K562 (cell line): ENCODE measurements at regions not wholly inside any gene's neighbourhood (a gene's known extent, or its start where the extent isn't known, plus 50 kb on each side); places are given as distances from the start of the nearest gene placed in this dataset.

Experiments used
- ATAC-seq: fragments of 200-7000 bp; cut with Tn5 transposase; 3 replicates; pipeline ENCODE4 v1.9.1; 2020; ENCODE audit warnings: moderate library complexity
- BruUV-seq: library from RNA; stranded (reverse); fragments of 400-500 nt; replicated peaks from 2 replicates; lab custom pipeline; 2021; lab: Mats Ljungman, UMichigan
- CTCF ChIA-PET: fragments of 300-600 bp; formaldehyde crosslinking; extraction: SDS; loops from one replicate; lab custom pipeline; 2021; ENCODE audit warnings: low intra/inter-chr PET ratio; lab: Yijun Ruan, JAX
- POLR2A ChIA-PET: fragments of 300-600, 350-650 bp; sonication (Branson Sonifier 250); formaldehyde crosslinking; extraction: SDS; loops from one replicate; lab custom pipeline; 2021; ENCODE audit warnings: antibody characterized with exemption, inconsistent platforms; lab: Yijun Ruan, JAX
- DNase-seq, 4 experiments: peaks; one replicate each; pipeline versions ENCODE4 v3.0.0 to v3.0.0-alpha.2; 2011 to 2018; ENCODE audit warnings: low spot score in 3 of 4, mixed read lengths in 3 of 4; ENCODE audit errors: extremely low read depth in 1 of 4
- FAIRE-seq: peaks from 2 replicates; lab custom pipeline; 2011; peaks lifted over from hg19 to GRCh38; lab: Jason Lieb, UNC
- H2AFZ ChIP-seq: 2 replicates; pipeline ENCODE4 v1.6.0; 2011; ENCODE audit warnings: low read depth, low read length, control low read depth, inconsistent platforms
- H3K27ac ChIP-seq: fragments of 200-600 bp; 3 replicates; pipeline ENCODE4 v1.8.0; 2011; ENCODE audit warnings: low read depth, mild to moderate bottlenecking, control low read depth, inconsistent platforms, low read length, moderate library complexity, mixed read lengths; ENCODE audit errors: extremely low read depth
- H3K27me3 ChIP-seq, 2 experiments: fragments of 300-600 bp in 1 of 2; 2 replicates in 1 of 2; 3 replicates in 1 of 2; pipeline versions ENCODE4 v1.6.0 to v1.8.0; 2011; ENCODE audit warnings: inconsistent platforms in 2 of 2, low read length in 2 of 2, mild to moderate bottlenecking in 1 of 2, mixed read lengths in 1 of 2, moderate library complexity in 1 of 2; ENCODE audit not compliant: control insufficient read depth in 2 of 2, insufficient read depth in 2 of 2
- H3K36me3 ChIP-seq: fragments of 300-600 bp; 3 replicates; pipeline ENCODE4 v1.8.0; 2011; ENCODE audit warnings: mild to moderate bottlenecking, low read length, inconsistent platforms; ENCODE audit not compliant: control insufficient read depth, insufficient read depth
- H3K4me1 ChIP-seq, 2 experiments: fragments of 200-600 bp in 1 of 2; replicated peaks in 1 of 2; 2 replicates in 1 of 2; 3 replicates in 1 of 2; pipeline versions ENCODE4 v1.5.1 to v1.8.0; 2011; ENCODE audit warnings: inconsistent platforms in 2 of 2, low read length in 2 of 2, mild to moderate bottlenecking in 1 of 2, mixed read lengths in 1 of 2, moderate library complexity in 1 of 2; ENCODE audit not compliant: control insufficient read depth in 2 of 2, insufficient read depth in 2 of 2
- H3K4me2 ChIP-seq: 2 replicates; pipeline ENCODE4 v1.6.1; 2011; ENCODE audit warnings: low read length, control low read depth, inconsistent platforms, mixed read lengths; ENCODE audit not compliant: insufficient read depth
- H3K4me3 ChIP-seq: fragments of 200-600 bp; sonication (generic), shearing (Covaris generic); 2 replicates; pipeline ENCODE4 v1.5.1; 2016; ENCODE audit warnings: control low read depth, inconsistent platforms
- H3K79me2 ChIP-seq: fragments of 200-600 bp; 3 replicates; pipeline ENCODE4 v1.8.0; 2011; ENCODE audit warnings: low read length, inconsistent platforms; ENCODE audit not compliant: control insufficient read depth, insufficient read depth
- H3K9ac ChIP-seq, 2 experiments: 2 replicates each; pipeline versions ENCODE4 v1.6.0 to v1.6.1; 2011; ENCODE audit warnings: low read depth in 2 of 2, low read length in 2 of 2, control low read depth in 1 of 2, inconsistent platforms in 1 of 2, mild to moderate bottlenecking in 1 of 2, mixed read lengths in 1 of 2; ENCODE audit not compliant: insufficient read depth in 1 of 2
- H3K9me1 ChIP-seq: one replicate; pipeline ENCODE4 v1.6.0; 2011; ENCODE audit warnings: inconsistent platforms, mild to moderate bottlenecking, low read length, moderate library complexity; ENCODE audit not compliant: control insufficient read depth, insufficient read depth
- H3K9me3 ChIP-seq: replicated peaks from 2 replicates; pipeline ENCODE4 v1.5.1; 2011; ENCODE audit warnings: low read depth, low read length, inconsistent platforms; ENCODE audit not compliant: control insufficient read depth, insufficient read depth
- H4K20me1 ChIP-seq: replicated peaks from 2 replicates; pipeline ENCODE4 v1.6.1; 2011; ENCODE audit warnings: low read length, inconsistent platforms, mixed read lengths; ENCODE audit not compliant: control insufficient read depth, insufficient read depth
- CBX8 ChIP-seq: fragments of 200-600 bp; sonication (generic); IDR thresholded peaks from 2 replicates; pipeline ENCODE4 v1.6.1; 2012; ENCODE audit warnings: borderline replicate concordance, mixed run types, low read depth, mild to moderate bottlenecking, moderate library complexity, mixed read lengths, low read length, control low read depth, inconsistent platforms; ENCODE audit not compliant: poor library complexity, severe bottlenecking; ENCODE audit errors: extremely low read depth
- EHMT2 ChIP-seq: fragments of 450-650 bp; IDR thresholded peaks from 2 replicates; pipeline ENCODE4 v1.6.1; 2018; ENCODE audit warnings: antibody characterized with exemption
- ETV6 ChIP-seq, 3 experiments: fragments of 150-350 bp in 1 of 3; sonication (generic) in 1 of 3; formaldehyde crosslinking in 1 of 3; IDR thresholded peaks; 2 replicates each; pipeline versions ENCODE4 v1.6.1 to v1.8.0; 2014 to 2022; ENCODE audit warnings: borderline replicate concordance in 2 of 3, low read depth in 2 of 3, antibody characterized with exemption in 1 of 3, low read length in 1 of 3, mild to moderate bottlenecking in 1 of 3, missing genetic modification reagents in 1 of 3
- PCBP1 ChIP-seq: fragments of 200-400 bp; formaldehyde crosslinking; IDR thresholded peaks from 2 replicates; pipeline ENCODE4 v1.6.1; 2018; ENCODE audit warnings: mild to moderate bottlenecking, low read depth, low read length; ENCODE audit not compliant: poor library complexity, severe bottlenecking
- RBM22 ChIP-seq: fragments of 200-400 bp; formaldehyde crosslinking; IDR thresholded peaks from 2 replicates; pipeline ENCODE4 v1.6.1; 2018; ENCODE audit warnings: low read length, low read depth; ENCODE audit not compliant: poor library complexity, severe bottlenecking
- RBM25 ChIP-seq: fragments of 200-400 bp; formaldehyde crosslinking; IDR thresholded peaks from 2 replicates; pipeline ENCODE4 v1.6.1; 2018; ENCODE audit warnings: low read length, low read depth, moderate library complexity; ENCODE audit not compliant: severe bottlenecking
- SAFB2 ChIP-seq: fragments of 200-400 bp; formaldehyde crosslinking; IDR thresholded peaks from 2 replicates; pipeline ENCODE4 v1.6.1; 2018; ENCODE audit warnings: borderline replicate concordance, low read length, low read depth, moderate library complexity; ENCODE audit not compliant: severe bottlenecking
- SOX6 ChIP-seq: fragments of 450-650 bp; IDR thresholded peaks from 2 replicates; pipeline ENCODE4 v1.6.1; 2014; ENCODE audit warnings: mild to moderate bottlenecking
- STAT5A ChIP-seq: IDR thresholded peaks from 2 replicates; pipeline ENCODE4 v1.6.1; 2012; ENCODE audit warnings: low read length, inconsistent platforms, borderline replicate concordance
- ZNF143 ChIP-seq: sonication (generic); formaldehyde crosslinking; IDR thresholded peaks from 2 replicates; pipeline ENCODE4 v1.9.0; 2022; ENCODE audit warnings: mild to moderate bottlenecking, missing genetic modification reagents
- ZNF583 ChIP-seq: fragments of 250-450 bp; sonication (Bioruptor Pico); IDR thresholded peaks from 2 replicates; pipeline ENCODE4 v1.4.0; 2020
- WGBS: fragments of 100-300 bp; shearing (Covaris generic); methylation state at CpG from one replicate; pipeline ENCODE4 v1.1.6; 2016; ENCODE audit warnings: low coverage, mixed read lengths; ENCODE audit not compliant: insufficient coverage; ENCODE audit errors: missing lambda C conversion rate; 5-methylcytosine and 5-hydroxymethylcytosine counted together
- in situ Hi-C: fragments of 300-500 bp; cut with MboI; formaldehyde crosslinking; loops from 4 replicates; pipeline ENCODE4 v1.15.0; 2018; ENCODE audit warnings: inconsistent platforms, mixed read lengths
- intact Hi-C: fragments of 100-400 bp; cut with micrococcal nuclease; formaldehyde crosslinking; loops from 2 replicates; pipeline ENCODE4 v1.14.2; 2022
- TF ChIP-seq, protein P1 (sequence below): fragments of 450-650 bp; IDR thresholded peaks from 2 replicates; pipeline ENCODE4 v1.6.1; 2016; ENCODE audit warnings: missing biosample characterization, missing genetic modification characterization
- TF ChIP-seq, protein P2 (sequence below): sonication (generic); formaldehyde crosslinking; IDR thresholded peaks from 2 replicates; pipeline ENCODE4 v1.8.0; 2022; ENCODE audit warnings: mild to moderate bottlenecking, missing genetic modification reagents
- TF ChIP-seq, protein P3 (sequence below): sonication (generic); formaldehyde crosslinking; IDR thresholded peaks from 2 replicates; pipeline ENCODE4 v1.9.0; 2022; ENCODE audit warnings: mild to moderate bottlenecking, missing genetic modification reagents

GRCh38 chr19:31421856-31422255 lies 72.6 kb upstream of the TSHZ3 start:
- intact Hi-C loops (no loop called here), in situ Hi-C loops (no loop called here)
- CTCF ChIA-PET = no interaction called here
- Histone ChIP-seq H4K20me1 (peaks cover 4% of the 10 kb centered on the region; the same call in 1 of the 2 replicates), H3K9me3 (no peaks in the 10 kb centered on the region), H3K9ac (no peak overlapping the region), H3K4me1 (no peaks in the 10 kb centered on the region), H3K4me2 (no peak overlapping the region), H2AFZ (no peak overlapping the region), H3K27ac (no peak overlapping the region), H3K4me3 (no peak overlapping the region), H3K27me3 (peaks cover 4 to 8% of the 10 kb centered on the region in 2 experiments; a peak in 2 of 5 replicates), H3K9me1 (no peaks in the 10 kb centered on the region), H3K36me3 (no peaks in the 10 kb centered on the region), H3K79me2 (no peaks in the 10 kb centered on the region)
- ATAC-seq = no peak
- DNase-seq = no peak
- FAIRE-seq = no peak
- POLR2A ChIA-PET = no interaction called here
- TF ChIP-seq STAT5A = no peak
- no peak for TF ChIP-seq ETV6 (IDR thresholded peaks at IDR 0.05; ENCODE audit: borderline replicate concordance in 1 of 2, low read depth in 2 of 2, low read length in 1 of 2)
- TF ChIP-seq ETV6 (CRISPR knock-in tag; IDR thresholded peaks at IDR 0.05; ENCODE audit: borderline replicate concordance) = no peak
- no peak for TF ChIP-seq SAFB2
- TF ChIP-seq RBM22 = no peak
- TF ChIP-seq, protein P1, sequence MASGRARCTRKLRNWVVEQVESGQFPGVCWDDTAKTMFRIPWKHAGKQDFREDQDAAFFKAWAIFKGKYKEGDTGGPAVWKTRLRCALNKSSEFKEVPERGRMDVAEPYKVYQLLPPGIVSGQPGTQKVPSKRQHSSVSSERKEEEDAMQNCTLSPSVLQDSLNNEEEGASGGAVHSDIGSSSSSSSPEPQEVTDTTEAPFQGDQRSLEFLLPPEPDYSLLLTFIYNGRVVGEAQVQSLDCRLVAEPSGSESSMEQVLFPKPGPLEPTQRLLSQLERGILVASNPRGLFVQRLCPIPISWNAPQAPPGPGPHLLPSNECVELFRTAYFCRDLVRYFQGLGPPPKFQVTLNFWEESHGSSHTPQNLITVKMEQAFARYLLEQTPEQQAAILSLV (tag) = no peak
- TF ChIP-seq, protein P2, sequence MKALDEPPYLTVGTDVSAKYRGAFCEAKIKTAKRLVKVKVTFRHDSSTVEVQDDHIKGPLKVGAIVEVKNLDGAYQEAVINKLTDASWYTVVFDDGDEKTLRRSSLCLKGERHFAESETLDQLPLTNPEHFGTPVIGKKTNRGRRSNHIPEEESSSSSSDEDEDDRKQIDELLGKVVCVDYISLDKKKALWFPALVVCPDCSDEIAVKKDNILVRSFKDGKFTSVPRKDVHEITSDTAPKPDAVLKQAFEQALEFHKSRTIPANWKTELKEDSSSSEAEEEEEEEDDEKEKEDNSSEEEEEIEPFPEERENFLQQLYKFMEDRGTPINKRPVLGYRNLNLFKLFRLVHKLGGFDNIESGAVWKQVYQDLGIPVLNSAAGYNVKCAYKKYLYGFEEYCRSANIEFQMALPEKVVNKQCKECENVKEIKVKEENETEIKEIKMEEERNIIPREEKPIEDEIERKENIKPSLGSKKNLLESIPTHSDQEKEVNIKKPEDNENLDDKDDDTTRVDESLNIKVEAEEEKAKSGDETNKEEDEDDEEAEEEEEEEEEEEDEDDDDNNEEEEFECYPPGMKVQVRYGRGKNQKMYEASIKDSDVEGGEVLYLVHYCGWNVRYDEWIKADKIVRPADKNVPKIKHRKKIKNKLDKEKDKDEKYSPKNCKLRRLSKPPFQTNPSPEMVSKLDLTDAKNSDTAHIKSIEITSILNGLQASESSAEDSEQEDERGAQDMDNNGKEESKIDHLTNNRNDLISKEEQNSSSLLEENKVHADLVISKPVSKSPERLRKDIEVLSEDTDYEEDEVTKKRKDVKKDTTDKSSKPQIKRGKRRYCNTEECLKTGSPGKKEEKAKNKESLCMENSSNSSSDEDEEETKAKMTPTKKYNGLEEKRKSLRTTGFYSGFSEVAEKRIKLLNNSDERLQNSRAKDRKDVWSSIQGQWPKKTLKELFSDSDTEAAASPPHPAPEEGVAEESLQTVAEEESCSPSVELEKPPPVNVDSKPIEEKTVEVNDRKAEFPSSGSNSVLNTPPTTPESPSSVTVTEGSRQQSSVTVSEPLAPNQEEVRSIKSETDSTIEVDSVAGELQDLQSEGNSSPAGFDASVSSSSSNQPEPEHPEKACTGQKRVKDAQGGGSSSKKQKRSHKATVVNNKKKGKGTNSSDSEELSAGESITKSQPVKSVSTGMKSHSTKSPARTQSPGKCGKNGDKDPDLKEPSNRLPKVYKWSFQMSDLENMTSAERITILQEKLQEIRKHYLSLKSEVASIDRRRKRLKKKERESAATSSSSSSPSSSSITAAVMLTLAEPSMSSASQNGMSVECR (CRISPR knock-in tag) = no peak
- no peak for TF ChIP-seq SOX6
- TF ChIP-seq EHMT2 = no peak
- TF ChIP-seq RBM25 = no peak
- TF ChIP-seq PCBP1 = no peak
- no peak for TF ChIP-seq ZNF143 (CRISPR knock-in tag)
- TF ChIP-seq ZNF583 (CRISPR knock-in tag) = no peak
- no peak for TF ChIP-seq CBX8
- TF ChIP-seq, protein P3, sequence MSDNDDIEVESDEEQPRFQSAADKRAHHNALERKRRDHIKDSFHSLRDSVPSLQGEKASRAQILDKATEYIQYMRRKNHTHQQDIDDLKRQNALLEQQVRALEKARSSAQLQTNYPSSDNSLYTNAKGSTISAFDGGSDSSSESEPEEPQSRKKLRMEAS (CRISPR knock-in tag) = no peak
- BruUV-seq = no TSS peak
- WGBS = 2% methylated on average over 20 of the region's 20 CpGs
